PC-9 (cell line): ENCODE measurements at regions not wholly inside any gene's neighbourhood (a gene's known extent, or its start where the extent isn't known, plus 50 kb on each side); places are given as distances from the start of the nearest gene placed in this dataset.

ENCODE experiments used
- EZH2 ChIP-seq: fragments of 200-600 bp; sonication (generic); IDR thresholded peaks from 2 replicates; pipeline ENCODE4 v1.8.0; 2017; ENCODE audit warnings: antibody characterized with exemption, low read depth
- TF ChIP-seq, protein P1 (sequence below): fragments of 200-600 bp; sonication (generic); conservative IDR thresholded peaks from 2 replicates; pipeline ENCODE4 v1.6.1; 2017; ENCODE audit warnings: mixed run types, antibody characterized with exemption, mild to moderate bottlenecking, moderate library complexity

DNA sequence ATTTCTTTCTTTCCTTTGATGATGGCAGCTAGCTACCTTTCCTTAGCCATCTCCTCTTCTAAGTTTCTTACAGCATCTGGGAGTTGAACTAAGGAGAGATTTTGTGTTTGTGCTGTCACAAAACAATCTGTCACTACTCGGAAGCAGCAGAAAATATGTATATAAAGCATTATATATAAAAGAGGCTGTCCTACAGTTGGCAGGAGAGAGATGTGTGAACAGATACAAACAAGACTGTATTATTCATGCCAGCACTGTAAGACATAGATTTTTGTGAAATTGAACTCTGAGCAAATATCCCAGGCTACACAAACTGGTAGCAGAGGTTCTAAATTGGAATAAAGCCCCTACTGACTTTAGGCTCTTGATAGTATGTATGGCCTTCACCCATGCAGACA is 577.5 kb upstream of the NECTIN3 start:
- TF ChIP-seq, protein P1, sequence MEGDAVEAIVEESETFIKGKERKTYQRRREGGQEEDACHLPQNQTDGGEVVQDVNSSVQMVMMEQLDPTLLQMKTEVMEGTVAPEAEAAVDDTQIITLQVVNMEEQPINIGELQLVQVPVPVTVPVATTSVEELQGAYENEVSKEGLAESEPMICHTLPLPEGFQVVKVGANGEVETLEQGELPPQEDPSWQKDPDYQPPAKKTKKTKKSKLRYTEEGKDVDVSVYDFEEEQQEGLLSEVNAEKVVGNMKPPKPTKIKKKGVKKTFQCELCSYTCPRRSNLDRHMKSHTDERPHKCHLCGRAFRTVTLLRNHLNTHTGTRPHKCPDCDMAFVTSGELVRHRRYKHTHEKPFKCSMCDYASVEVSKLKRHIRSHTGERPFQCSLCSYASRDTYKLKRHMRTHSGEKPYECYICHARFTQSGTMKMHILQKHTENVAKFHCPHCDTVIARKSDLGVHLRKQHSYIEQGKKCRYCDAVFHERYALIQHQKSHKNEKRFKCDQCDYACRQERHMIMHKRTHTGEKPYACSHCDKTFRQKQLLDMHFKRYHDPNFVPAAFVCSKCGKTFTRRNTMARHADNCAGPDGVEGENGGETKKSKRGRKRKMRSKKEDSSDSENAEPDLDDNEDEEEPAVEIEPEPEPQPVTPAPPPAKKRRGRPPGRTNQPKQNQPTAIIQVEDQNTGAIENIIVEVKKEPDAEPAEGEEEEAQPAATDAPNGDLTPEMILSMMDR, result no peak
- no peak for TF ChIP-seq EZH2
